ENCODE measurements at regions not wholly inside any gene's neighbourhood (a gene's known extent, or its start where the extent isn't known, plus 50 kb on each side); places are given as distances from the start of the nearest gene placed in this dataset.

DNA sequence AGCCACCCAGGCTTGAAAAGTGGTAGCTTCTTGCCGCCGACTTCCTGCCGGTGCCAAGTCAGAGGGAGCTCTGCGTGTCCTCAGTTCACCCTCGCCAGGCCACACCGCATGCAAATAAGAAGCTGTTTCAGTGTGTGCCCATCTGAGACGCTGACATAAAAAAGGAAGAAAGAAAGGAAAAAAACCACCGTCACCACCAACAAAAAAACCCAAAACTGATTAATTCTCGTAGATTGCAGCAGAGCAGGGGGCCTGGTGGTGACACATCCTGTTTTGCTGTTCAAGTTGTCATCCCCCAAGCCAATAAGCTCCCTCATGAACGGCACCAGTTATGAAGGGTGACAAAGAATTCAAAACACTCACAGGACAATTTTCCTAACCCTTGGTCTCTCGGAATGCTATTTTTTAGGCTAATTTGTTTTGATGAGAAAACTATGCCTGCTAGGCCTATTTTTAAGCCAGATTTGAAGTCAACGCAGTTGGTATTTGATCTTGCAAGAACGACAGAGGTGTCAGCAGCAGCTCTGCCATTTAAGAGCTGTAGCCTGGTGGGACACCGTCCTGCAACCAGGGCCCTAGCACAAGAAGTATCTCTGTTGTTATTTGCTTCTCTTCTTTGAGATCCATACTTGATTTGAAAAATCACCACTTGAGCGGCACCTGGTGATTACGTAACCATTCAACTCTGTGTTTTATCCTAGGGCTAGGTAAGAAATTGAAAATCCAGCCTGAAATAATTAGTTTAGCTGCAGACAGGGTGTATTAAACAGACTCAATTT is 145.6 kb downstream of the PFKFB3 start:
- FAIRE-seq (no peak), DNase-seq (peak in 1 of 5 donors; percentile 89)
- Histone ChIP-seq H3K4me3 (ENCODE audit: low read length in 3 of 3) (peak overlapping the region in 1 of 3 donors; percentile 5), H3K36me3 (ENCODE audit: control insufficient read depth in 2 of 3, insufficient read depth in 3 of 3, low read length in 3 of 3) (no peaks in the 10 kb centered on the region), H3K4me1 (ENCODE audit: control insufficient read depth in 2 of 3, insufficient read depth in 2 of 3, low read depth in 1 of 3, low read length in 3 of 3) (peaks cover 0 to 7% (median 0%) of the 10 kb centered on the region in 3 donors), H3K9me3 (ENCODE audit: control insufficient read depth in 2 of 3, insufficient read depth in 1 of 3, low read length in 3 of 3) (no peaks in the 10 kb centered on the region), H3K27me3 (ENCODE audit: control insufficient read depth, insufficient read depth, low read length) (no peaks in the 10 kb centered on the region), H3K27ac (ENCODE audit: low read depth in 2 of 2, low read length in 2 of 2) (peak overlapping the region in 1 of 2 donors; percentile 39), H3K9ac (ENCODE audit: low read length in 3 of 3) (no peak overlapping the region)
- intact Hi-C loops (cut with DNase I), result no loop called here
- TF ChIP-seq, protein P1, sequence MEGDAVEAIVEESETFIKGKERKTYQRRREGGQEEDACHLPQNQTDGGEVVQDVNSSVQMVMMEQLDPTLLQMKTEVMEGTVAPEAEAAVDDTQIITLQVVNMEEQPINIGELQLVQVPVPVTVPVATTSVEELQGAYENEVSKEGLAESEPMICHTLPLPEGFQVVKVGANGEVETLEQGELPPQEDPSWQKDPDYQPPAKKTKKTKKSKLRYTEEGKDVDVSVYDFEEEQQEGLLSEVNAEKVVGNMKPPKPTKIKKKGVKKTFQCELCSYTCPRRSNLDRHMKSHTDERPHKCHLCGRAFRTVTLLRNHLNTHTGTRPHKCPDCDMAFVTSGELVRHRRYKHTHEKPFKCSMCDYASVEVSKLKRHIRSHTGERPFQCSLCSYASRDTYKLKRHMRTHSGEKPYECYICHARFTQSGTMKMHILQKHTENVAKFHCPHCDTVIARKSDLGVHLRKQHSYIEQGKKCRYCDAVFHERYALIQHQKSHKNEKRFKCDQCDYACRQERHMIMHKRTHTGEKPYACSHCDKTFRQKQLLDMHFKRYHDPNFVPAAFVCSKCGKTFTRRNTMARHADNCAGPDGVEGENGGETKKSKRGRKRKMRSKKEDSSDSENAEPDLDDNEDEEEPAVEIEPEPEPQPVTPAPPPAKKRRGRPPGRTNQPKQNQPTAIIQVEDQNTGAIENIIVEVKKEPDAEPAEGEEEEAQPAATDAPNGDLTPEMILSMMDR (IDR thresholded peaks at IDR 0.05; ENCODE audit: borderline replicate concordance, extremely low read depth, insufficient read depth), result no peak

DNA sequence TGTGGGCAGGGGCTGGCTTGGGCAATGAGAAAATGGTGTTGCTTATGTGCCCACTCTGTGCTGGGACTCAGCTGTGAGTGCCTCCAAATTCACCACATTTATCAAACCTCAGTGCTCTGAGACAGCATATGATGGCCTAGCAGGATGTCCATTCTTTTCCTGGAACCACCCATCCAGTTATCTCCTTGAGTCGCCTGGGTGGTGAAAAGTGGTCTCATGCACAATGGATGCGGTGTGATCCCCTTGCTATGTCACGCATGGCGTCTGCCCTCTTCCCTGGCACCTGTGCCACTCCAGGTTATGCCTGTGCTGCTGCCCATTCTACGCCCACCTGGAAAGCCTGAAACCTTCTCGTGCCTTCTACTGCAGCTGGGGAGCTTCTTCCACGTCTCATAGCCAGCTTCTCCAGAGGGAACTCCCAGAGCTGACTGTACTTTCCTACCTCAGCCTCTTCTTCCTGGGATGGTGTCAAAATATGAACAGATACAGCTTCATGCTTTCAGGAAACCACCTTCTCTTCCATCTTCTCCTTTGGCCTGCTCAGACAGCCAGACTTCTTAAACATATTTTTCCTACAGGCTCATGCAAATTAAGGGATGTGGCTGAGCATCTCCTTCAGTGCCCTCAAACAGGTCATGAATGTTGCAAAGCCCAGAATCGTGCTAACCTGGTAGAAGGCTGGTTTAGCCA is 147.3 kb downstream of the PFKFB3 start:
- no peak overlapping the region for H3K9ac ChIP-seq (ENCODE audit: low read length in 3 of 3)
- DNase-seq (no peak), FAIRE-seq (no peak)
- no peaks in the 10 kb centered on the region for H3K27me3 ChIP-seq (ENCODE audit: control insufficient read depth, insufficient read depth, low read length)
- no peak overlapping the region for H3K4me3 ChIP-seq (ENCODE audit: low read length in 3 of 3)
- intact Hi-C loops (cut with DNase I), result no loop called here
- H3K9me3 ChIP-seq (ENCODE audit: control insufficient read depth in 2 of 3, insufficient read depth in 1 of 3, low read length in 3 of 3), result no peaks in the 10 kb centered on the region
- H3K36me3 ChIP-seq (ENCODE audit: control insufficient read depth in 2 of 3, insufficient read depth in 3 of 3, low read length in 3 of 3), result no peaks in the 10 kb centered on the region
- peaks cover 0 to 7% (median 0%) of the 10 kb centered on the region in 3 donors for H3K4me1 ChIP-seq (ENCODE audit: control insufficient read depth in 2 of 3, insufficient read depth in 2 of 3, low read depth in 1 of 3, low read length in 3 of 3)
- TF ChIP-seq, protein P1 (IDR thresholded peaks at IDR 0.05; ENCODE audit: borderline replicate concordance, extremely low read depth, insufficient read depth), result no peak
- no peak overlapping the region for H3K27ac ChIP-seq (ENCODE audit: low read depth in 2 of 2, low read length in 2 of 2)

DNA sequence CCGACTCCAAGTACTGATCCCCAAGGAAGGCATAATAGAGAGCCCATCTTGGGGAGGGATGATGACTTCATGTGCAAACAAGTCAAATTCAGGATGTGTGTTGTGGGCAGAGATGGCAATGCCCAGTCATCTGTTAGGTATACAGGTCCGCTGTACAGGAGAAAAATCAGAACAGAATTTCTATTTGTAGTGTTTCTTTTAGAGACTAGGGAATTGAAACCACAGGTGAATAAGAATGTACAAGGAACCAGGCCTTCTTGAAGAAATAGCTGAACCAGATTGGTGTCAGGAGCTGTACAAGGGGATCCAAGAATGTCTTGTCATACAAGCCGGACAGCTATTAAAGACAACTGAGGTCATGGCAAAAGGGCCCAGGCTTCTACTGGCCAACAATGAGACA is 147.9 kb downstream of the PFKFB3 start:
- TF ChIP-seq, protein P1 (IDR thresholded peaks at IDR 0.05; ENCODE audit: borderline replicate concordance, extremely low read depth, insufficient read depth), result no peak
- intact Hi-C loops (cut with DNase I), result no loop called here
- no peak overlapping the region for H3K9ac ChIP-seq (ENCODE audit: low read length in 3 of 3)

More for the DNA sequence above, 147.9 kb downstream of the PFKFB3 start:
- no peak for DNase-seq
- Histone ChIP-seq H3K36me3 (ENCODE audit: control insufficient read depth in 2 of 3, insufficient read depth in 3 of 3, low read length in 3 of 3) (no peaks in the 10 kb centered on the region), H3K9me3 (ENCODE audit: control insufficient read depth in 2 of 3, insufficient read depth in 1 of 3, low read length in 3 of 3) (no peaks in the 10 kb centered on the region), H3K27me3 (ENCODE audit: control insufficient read depth, insufficient read depth, low read length) (no peaks in the 10 kb centered on the region), H3K4me1 (ENCODE audit: control insufficient read depth in 2 of 3, insufficient read depth in 2 of 3, low read depth in 1 of 3, low read length in 3 of 3) (peaks cover 0 to 7% (median 0%) of the 10 kb centered on the region in 3 donors), H3K27ac (ENCODE audit: low read depth in 2 of 2, low read length in 2 of 2) (no peak overlapping the region), H3K4me3 (ENCODE audit: low read length in 3 of 3) (no peak overlapping the region)
- FAIRE-seq, result no peak

All from kidney (tissue), 13 donors.